GM21723 (cell line): ENCODE measurements at regions not wholly inside any gene's neighbourhood (a gene's known extent, or its start where the extent isn't known, plus 50 kb on each side); places are given as distances from the start of the nearest gene placed in this dataset.

Source experiments
- ATAC-seq: cut with Tn5 transposase; IDR thresholded peaks from one replicate; pipeline ENCODE4 v1.9.1; 2021; ENCODE audit warnings: mild to moderate bottlenecking, moderate library complexity; ENCODE audit not compliant: unreplicated experiment

DNA sequence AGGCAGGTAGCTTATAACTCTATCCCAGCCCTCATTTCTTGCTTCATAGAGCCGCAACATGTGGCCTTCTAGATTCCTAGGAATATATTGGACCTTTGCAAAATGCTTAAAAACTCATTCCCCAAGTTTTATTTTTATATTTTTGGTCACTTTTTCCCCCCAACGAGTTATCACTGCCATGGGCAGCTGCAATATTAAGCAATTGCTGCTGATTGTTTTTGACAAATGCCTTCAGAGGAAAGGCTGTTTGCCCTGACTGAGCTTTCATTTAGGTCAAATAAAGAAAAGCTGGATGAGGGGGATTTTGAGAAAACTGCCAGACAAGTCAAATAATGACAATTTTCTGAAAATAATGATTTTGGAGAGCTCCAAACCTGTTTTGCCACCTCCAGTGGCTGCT lies 976.9 kb upstream of the MBL2 start:
- no peak for ATAC-seq

DNA sequence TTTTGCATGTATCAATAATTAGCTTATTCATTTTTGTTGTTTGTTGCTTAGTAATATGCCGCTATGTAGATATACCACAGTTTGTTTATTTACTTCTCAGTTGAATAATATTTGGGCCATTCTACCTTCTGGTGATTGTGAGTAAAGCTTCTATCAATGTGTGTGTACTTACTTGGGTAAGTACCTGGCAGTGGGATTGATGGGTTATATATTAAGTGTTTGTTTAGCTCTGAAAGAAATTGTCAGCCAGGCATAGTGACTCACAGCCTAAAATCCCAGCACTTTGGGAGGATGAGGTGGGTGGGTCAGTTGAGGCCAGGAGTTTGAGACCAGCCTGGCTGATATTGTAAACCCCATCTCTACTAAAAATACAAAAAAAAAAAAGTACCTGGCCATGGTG lies 975.7 kb upstream of the MBL2 start:
- ATAC-seq = no peak

DNA sequence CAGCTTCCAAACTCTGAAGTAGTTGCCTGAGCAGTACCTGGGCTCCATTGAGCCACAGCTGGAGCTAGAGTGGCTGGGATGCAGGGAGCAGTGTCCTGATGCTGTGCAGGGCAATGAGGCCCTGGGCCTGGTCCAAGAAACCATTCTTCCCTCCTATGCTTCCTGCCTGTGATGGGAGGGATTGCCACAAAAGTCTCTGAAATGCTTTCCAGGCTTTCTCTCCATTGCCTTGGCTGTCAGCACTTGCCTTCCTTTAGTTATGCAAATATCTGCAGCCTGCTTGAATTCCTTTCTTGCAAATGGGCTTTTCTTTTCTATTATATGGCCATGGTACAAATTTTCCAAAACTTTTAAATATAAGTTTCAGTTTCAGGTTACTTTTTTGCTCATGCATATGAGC lies 972.2 kb upstream of the MBL2 start:
- no peak for ATAC-seq

DNA sequence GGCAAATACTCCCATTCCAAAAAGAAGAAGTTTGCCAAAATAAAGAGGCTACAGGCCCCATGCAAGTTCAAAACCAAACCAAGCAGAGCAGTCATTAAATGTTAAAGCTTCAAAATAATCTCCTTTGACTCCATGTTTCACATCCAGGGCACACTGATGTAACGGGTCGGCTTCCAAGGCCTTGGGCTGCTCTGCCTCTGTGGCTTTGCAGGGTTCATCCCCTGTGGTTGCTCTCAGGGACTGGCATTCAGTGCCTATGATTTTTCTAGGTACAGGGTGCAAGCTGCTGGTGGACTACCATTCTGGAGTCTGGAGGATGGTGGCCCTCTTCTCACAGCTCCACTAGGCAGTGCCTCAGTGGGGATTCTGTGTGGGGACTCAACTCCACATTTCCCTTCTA lies 971.6 kb upstream of the MBL2 start:
- no peak for ATAC-seq

DNA sequence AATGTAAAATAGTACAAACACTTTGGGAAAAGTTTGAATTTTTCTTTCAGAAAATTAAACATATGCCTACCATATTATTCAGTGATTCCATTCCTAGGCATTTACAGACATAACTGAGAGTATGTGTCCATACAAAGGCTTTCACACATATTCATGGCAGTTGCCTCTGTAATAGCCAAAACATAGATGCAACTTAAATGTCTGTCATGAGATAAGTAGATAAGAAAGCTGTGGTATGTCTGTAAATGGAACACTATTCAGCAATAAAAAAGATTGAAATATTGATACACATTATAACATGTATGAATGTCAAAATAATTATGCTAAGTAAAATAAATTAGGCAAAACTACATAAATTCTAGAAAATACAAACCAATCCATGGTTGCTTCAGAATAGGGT lies 964.5 kb upstream of the MBL2 start:
- no peak for ATAC-seq

DNA sequence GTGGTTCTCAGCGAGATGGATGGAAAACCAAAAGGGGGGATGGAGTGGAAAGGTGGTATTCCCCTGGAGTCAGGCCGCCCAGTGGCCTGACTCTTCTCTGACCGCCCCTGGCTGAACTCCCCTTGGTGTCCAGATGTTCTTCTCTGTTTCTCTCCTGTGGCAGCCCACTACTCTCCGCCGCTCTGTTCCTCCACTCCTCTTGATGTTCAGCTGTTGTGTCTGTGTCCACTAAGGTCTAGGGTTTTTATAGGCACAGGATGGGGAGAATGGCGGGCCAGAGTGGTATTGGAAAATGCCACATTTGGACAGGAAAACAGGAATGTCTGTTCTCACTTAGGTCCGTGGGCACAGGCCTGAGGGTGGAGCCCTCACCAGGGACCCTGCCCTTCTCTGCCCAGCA lies 954.3 kb upstream of the MBL2 start:
- ATAC-seq = no peak

DNA sequence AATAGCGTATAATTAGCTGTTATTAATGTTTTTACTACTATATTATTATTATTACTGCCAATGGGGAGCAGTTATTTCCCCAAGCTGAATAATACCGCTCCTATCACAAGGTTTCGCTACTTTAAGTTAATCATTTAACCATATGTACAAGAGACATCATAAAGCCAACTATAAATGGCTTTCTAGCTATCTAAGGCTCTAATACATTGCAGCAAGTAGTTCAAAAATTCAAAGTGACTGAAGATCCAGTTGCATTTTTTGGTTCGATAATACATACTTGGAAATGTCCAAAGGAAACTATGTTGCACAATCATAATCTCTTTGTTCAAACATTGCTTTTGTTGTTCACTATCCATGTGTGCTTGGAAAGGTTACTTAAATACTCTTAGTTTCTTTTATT lies 952.0 kb upstream of the MBL2 start:
- ATAC-seq = no peak

DNA sequence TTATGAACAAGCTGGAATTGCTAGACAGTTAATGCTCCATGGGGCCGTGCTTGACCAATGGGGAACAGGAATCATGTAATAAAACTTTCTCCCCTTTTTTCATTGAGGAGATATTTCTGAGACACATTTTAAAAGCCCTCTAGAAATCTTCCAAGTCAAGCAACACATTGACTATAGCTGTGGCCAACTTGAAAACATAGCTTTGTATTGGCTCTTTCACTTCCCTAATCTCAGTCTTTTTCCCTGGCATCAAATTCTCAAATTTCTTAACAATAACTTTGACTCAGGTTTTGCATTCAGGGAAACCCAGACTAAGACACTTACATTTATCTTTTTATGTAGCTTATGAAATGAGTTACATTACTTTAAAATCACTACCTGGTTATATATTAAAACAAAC lies 947.1 kb upstream of the MBL2 start:
- ATAC-seq = no peak

DNA sequence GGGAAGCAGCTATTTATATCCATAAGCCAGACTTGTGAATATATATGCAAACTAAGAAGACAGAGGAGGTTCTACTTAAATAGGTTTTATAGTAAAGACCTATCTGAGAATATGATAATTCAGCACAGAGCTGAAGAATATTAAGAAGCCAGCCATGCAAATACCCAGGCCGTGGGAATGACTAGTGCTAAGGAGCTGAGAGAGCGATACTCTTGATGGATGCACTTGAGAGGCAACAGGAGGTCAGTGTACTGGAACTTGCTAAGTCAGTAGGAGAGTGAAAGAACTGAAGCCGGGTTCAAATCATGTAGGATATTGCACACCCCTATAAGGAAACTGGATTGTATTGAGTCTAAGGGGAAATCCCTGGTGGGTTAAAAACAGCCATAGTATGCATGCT lies 943.6 kb upstream of the MBL2 start:
- ATAC-seq = no peak

DNA sequence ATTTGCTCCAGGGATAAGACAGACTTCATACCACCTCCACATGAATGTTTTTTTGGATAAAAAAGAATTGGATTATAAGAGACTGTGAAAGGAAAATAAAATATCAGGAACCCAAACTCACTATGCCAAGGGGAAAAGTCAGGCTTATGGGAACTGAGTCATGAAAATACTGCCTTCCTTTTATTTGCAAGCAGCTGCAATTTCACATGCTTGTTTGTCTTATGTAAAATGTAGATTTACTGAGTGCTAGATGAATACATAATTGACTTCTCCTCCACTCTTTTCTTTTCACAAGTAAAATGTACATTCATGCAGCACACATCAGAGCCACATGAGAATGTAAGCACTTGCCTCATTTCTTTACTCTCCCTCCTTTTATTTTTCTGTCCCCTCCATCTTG lies 940.8 kb upstream of the MBL2 start:
- ATAC-seq = no peak

DNA sequence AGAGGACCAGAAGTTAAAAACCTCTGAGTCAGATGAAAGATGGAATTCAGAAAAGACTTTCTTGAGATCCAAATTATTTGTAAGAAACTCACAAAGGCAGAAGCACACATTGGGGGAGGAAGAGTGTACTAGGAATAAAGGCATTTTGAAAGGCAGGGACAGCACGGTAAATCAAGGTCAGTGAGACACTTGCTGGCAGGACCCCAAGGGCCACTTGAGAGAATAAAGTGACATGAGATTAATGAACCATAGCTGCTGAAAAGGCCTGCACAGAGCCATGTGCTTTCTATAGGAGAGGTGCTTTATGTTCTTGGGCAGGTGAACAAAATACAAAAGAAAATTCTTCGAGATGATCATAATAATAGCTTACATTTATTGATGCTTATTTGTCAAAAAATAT lies 929.9 kb upstream of the MBL2 start:
- no peak for ATAC-seq

DNA sequence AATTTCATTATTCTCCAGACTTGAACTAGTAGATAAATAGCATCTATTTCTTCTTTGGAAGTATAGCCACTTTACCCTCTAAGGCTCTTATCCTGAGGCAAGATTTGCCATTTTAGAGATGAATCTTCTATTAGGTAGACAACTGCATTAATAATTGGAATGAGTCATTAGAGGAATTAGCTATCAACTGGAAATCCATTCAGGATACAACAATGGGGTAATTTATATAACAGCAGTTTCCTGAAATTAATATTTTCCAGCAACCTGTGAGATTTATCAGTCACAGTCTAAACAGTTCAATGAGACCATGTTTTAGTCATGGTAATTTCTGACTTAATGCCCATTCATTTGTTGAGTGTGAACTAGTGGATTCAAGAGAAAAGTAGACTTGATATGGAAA lies 928.6 kb upstream of the MBL2 start:
- ATAC-seq = no peak

DNA sequence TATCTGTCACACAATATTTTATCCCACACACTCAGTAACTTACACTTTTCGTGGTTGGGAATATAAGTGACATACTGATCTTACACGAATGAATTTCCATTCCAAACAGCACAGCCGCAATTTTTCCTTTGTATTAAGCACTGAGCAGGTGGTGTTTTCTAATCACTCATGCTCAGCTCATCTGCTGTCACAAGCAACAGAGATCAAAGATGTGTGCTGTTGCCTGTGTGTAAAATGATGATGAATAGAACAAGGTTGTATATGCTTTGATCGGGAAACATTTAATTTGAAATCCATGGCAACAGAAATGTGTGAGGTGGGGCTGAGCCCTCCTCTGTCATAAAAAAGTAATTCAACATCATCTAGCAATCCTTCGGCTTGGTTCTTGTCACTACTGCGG lies 927.7 kb upstream of the MBL2 start:
- no peak for ATAC-seq

DNA sequence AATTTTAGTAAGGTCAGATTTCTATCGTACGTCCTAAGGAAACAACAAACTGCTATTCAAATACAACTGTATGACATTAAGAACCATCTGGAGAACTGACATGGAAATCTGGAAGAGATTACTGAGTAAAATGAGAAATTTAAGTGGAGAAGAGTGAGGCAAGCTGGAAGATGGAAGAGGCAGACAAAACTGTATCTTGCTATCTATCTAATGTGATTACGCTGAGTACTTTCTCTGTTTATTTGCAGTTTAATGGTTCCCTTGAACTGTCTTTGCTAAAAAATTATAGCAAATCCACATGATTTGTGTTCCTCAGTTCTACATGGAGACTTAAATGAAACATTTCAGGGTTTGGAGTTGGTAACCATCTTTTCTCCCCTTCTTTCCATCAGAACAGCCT lies 927.1 kb upstream of the MBL2 start:
- ATAC-seq = no peak

DNA sequence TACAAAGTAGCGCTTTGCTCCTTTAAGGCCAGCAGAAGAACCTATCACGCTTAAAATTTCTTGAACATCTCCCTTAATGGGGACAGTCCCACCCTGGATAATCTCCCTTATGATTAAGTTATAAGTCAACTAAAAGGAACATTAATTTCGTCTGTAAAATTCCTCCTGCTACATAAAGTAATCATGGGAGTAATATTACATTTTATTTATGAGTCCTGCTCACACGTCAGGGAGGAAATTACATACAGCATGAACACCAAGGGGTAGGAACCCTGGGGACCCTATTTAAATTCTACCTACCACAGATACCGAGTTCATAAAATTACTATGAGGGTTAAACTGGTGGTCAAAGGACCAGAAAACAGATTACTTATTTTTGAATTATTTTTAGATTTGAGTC lies 926.6 kb upstream of the MBL2 start:
- no peak for ATAC-seq

DNA sequence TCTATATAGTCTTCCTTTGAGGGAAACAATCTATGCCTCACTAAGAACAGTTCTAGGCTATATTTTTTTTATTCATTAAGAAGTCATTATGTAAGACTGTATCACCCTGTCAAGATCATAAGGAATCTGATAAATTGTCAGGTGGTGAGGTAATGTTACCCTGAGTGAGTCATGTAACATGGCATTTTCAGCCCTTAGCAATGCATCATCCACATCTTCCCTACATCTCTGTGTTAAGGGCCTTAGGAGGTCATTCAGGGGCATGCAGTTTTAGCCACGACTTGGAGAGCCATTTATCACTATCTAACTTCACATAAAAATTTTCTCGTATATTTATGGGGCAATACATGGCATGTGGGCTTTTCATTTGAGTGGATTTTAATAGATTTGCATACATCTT lies 924.5 kb upstream of the MBL2 start:
- no peak for ATAC-seq

DNA sequence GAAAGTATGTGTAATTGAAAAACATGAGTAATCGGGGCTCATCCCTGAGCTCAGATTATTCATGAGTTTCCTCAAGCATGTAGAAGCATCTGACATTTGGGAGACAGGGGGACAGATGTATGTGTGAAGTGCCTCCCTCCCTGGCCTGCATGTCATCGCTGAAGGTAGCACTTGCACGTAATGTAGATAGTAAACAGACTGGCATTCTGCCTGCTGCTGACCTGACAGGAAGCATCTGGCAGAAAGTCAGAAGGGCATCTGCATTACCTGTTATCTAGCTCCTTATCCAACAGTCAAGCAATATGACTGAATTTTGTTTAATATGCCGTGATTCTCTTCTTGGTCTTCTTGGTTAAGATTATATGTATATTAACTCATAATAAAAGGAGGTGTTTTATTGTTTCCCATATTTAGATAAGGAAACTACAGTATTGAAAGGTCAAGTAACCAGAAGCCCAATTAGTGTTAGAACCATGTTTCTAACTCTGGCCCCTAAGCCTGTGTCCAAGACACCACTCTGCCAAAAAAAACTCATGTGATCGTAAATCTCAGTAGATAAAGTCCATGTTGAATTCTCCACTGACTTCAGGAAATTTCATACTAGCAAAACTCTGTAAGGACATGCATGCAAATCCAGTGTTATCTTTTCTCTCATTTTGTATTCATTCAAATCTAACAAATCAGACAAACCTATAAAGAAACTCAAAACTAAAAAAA lies 918.1 kb upstream of the MBL2 start:
- ATAC-seq = no peak

DNA sequence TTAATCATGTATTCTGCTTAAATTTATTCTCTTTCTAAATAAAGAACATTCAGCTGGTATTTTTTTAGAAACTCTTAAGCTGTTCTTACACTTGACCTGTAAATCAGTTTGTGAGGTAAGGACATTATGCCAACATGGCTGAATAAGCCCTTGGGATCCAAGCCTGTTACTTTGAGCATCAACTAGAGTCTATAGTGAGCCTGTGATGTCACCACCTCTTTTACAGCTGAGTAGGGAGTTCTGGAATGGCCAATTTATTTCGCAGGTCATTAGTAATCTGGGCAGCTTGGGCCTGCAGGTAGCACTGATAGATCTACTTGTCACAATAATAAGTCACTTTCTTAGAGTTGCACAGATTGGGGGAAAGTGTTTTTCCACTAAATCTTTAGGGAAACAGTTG lies 915.2 kb upstream of the MBL2 start:
- no peak for ATAC-seq

DNA sequence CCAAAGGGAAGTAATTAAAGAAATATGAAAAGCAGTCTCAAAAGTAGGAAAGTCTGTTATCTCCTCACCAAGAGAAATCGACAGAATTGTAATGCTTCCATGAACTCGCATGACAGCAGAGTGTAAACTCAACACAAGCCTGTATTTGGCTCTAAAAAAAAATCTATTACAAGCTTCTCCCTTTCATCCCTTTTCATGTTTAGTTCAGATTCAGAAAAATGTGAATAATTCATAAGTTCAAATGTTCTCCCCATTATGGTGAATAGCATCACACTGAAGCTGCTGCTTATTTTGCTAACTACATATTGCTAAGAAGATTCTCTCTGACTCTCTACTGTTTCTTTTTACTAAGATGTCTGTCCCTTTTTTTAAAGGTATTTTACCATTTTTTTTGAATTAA lies 910.3 kb upstream of the MBL2 start:
- ATAC-seq = no peak

DNA sequence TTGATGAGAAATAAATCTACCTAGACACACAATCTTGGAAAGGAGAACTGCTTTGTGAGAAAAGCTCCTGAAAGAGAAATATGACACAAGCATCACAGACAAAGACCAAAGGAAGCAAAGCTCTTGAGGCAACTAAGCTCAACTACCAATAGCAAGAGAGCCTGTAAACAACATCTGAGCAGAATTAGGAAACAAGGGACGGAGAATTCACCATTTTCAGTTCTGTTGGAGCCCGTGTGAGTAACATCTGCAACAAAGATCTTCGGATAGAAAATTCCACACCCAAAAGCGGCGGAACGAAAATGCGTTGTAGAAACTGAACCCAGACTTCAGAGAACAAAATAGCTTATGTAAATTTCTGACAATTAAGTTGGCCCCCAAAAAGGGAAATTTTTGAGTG lies 909.9 kb upstream of the MBL2 start:
- no peak for ATAC-seq

DNA sequence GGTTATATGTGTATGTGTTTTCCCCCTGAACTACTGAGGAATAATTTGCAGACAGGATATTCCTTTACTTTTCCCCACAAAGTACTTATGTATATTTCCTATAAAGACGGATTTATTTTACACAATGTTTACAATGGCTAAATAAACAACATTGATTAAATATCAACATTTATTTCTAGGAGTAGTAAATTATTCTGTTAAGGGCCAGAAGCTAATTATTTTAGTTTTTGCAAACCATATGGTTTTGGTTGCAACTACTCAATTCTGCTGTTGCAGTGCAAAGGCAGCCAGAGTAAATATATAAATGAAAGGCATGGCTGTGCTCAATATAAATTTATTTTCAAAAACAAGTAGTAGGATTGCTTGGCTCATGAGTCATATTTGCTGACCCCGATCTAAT lies 907.1 kb upstream of the MBL2 start:
- no peak for ATAC-seq

DNA sequence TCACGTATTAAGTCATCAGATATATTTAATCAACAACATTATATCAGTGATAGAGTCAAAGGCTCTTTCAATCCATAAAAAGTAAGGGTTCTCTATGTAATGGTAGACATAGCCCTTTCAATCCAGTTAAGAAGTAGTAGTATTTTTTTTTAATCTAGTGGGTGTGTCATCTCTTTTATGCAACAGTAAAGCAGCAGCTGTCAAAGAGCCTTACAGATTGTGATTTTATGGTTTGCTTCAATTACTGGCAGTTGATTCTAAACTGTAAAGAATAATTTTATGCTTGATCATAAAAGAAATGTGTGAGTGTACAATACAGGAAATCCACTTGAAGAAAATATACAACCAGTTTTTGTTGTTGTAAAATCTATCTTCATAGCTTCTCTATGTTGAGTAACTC lies 902.6 kb upstream of the MBL2 start:
- no peak for ATAC-seq

DNA sequence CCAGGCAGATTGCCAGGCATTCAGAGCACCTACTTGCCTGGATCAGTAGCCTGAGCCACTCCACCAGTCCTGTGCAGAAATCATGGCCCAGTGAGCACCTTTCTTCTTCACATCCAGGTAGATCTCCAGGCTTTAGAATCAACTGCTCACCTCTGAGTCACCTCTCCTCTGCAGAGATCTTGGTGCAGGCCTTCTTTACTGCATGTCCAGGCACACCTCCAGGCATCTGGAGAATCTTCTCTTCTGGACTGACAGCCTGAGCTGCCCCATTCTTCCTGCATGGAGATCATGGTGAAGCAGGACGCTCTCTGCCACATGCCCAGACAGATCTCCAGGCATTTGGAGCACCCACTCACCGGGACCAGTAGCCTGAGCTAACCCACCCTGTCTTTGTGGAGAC lies 894.5 kb upstream of the MBL2 start:
- ATAC-seq = no peak
